WERI-Rb-1 (cell line): ENCODE measurements at regions not wholly inside any gene's neighbourhood (a gene's known extent, or its start where the extent isn't known, plus 50 kb on each side); places are given as distances from the start of the nearest gene placed in this dataset.

Experiments used
- DNase-seq: peaks from one replicate; pipeline ENCODE4 v3.0.0-alpha.2; 2020
- H3K27ac ChIP-seq: fragments of 250-450 bp; sonication (Bioruptor Pico); 2 replicates; pipeline ENCODE4 v1.5.1; 2020; ENCODE audit warnings: mild to moderate bottlenecking, moderate library complexity
- H3K27me3 ChIP-seq: fragments of 250-450 bp; sonication (Bioruptor Pico); 2 replicates; pipeline ENCODE4 v1.5.1; 2021; ENCODE audit warnings: mild to moderate bottlenecking, low read depth, moderate library complexity; ENCODE audit not compliant: insufficient read depth, severe bottlenecking
- H3K36me3 ChIP-seq: fragments of 250-450 bp; sonication (Bioruptor Pico); 2 replicates; pipeline ENCODE4 v1.5.1; 2020; ENCODE audit warnings: mild to moderate bottlenecking, moderate library complexity
- H3K4me3 ChIP-seq: 2 replicates; pipeline ENCODE4 v1.5.1; 2011; ENCODE audit warnings: low read depth, mild to moderate bottlenecking, control low read depth, low read length
- H3K9me3 ChIP-seq: fragments of 250-450 bp; sonication (Bioruptor Pico); 2 replicates; pipeline ENCODE4 v1.5.1; 2021; ENCODE audit warnings: mild to moderate bottlenecking, moderate library complexity; ENCODE audit not compliant: severe bottlenecking
- CTCF ChIP-seq: IDR thresholded peaks from 2 replicates; pipeline ENCODE4 v1.5.1; 2011; ENCODE audit warnings: low read depth, mild to moderate bottlenecking, control low read depth, inconsistent platforms, low read length

GRCh38 chr19:28322945-28323344, 890.0 kb downstream of the UQCRFS1 start:
- Histone ChIP-seq H3K36me3 (no peaks in the 10 kb centered on the region), H3K27ac (no peak overlapping the region), H3K9me3 (no peaks in the 10 kb centered on the region), H3K27me3 (no peaks in the 10 kb centered on the region), H3K4me3 (no peak overlapping the region)
- TF ChIP-seq CTCF: no peak
- no peak for DNase-seq

DNA sequence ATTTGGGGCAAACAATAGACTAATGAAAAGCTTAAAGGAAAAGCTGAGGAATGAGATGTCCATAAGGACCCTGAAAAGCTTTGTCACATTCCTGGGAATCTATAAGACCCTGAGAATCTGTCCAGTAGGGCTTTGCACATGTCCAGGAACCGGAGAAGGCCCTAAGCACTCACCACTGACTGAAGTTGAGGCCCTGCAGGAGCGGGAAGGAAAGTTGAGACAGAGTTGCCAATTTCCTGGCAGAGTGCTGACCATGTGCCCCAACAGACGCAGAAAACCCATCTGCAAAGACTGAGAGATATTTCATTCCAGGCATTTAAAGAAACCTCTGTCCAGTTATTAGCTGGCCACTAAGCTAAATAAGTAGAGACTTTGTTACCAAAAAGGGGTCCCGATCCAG, 890.5 kb downstream of the UQCRFS1 start:
- Histone ChIP-seq H3K4me3 (no peak overlapping the region), H3K27me3 (no peaks in the 10 kb centered on the region), H3K9me3 (no peaks in the 10 kb centered on the region), H3K27ac (no peak overlapping the region), H3K36me3 (no peaks in the 10 kb centered on the region)
- TF ChIP-seq CTCF: no peak
- DNase-seq: no peak

DNA sequence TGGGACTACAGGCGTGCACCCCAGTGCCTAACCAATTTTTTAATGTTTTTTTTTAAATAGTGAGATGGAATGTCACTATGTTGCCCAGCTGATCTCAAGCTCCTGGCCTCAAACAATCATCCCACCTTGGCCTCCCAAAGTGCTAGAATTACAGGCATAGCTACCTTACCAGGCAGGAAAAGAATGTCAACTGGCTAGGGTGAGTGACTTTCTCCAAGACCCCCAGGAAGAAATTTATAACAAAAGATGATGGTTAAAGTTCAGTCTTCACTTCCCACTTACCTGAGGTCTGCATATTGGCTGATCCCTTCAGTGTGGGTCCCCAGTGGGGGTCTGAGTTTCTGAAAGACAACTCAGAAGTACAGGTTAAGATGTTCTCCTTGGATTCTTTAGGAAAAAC, 893.0 kb downstream of the UQCRFS1 start:
- Histone ChIP-seq H3K27ac (no peak overlapping the region), H3K27me3 (no peaks in the 10 kb centered on the region), H3K4me3 (no peak overlapping the region), H3K9me3 (no peaks in the 10 kb centered on the region), H3K36me3 (no peaks in the 10 kb centered on the region)
- TF ChIP-seq CTCF: no peak
- no peak for DNase-seq

DNA sequence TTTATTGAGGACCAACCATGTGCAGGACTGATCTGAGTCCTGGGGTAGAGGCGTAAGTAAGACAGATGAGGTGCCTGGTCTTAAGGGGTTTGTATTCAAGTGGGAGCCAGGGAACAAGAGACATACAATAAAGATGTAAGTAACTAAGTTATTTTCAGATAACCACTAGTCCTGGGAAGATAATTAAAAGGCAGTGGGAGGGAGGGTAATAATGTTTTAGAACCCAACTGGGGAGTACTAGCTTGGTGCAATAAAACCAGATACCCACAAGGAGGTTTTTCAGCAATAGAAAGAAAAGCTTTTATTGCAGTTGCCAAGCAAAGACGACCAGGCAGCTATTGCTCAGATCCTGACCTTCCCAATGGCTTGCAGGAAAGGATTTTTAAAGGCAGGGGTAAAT, 893.7 kb downstream of the UQCRFS1 start:
- TF ChIP-seq CTCF: no peak
- no peak overlapping the region for H3K4me3 ChIP-seq

DNA sequence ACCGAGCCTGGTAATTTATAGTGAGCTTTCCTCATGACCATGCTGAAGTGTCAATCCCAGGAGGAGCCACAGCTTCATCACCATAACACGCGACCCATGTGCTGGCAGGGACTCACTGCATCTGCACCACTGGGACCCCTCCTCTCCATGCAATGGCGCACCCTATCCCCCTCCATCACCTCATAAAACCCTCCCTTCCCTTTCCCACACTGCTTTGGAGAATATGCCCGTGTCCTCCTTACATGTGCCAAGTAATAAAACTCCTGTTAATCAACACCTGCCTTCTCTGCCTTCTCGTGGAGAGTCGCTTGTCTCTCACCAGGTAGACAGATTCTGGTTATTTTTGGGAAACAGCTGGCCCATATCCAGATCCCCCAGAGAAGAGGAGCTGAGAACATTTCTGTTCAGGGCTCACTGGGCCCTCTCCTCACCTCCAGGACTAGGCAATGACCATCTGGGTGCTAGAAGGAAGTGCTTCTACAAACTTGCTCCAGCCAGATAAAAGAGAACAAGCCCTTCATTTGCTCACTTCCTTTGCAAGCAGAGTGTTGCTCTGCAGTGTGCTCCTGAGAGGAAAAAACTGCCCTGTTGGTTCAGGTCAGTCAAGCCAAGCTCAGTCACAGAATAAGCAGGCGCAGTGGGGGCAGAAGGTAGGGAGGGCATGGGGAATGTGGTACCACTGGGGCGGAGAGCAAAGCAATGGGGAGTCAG, 894.3 kb downstream of the UQCRFS1 start:
- no peak for TF ChIP-seq CTCF
- Histone ChIP-seq H3K27me3 (no peaks in the 10 kb centered on the region), H3K36me3 (no peaks in the 10 kb centered on the region), H3K4me3 (no peak overlapping the region), H3K27ac (no peak overlapping the region), H3K9me3 (no peaks in the 10 kb centered on the region)
- no peak for DNase-seq

More for the DNA sequence above, 893.7 kb downstream of the UQCRFS1 start:
- Histone ChIP-seq H3K9me3 (no peaks in the 10 kb centered on the region), H3K36me3 (no peaks in the 10 kb centered on the region), H3K27me3 (no peaks in the 10 kb centered on the region), H3K27ac (no peak overlapping the region)
- DNase-seq: no peak

DNA sequence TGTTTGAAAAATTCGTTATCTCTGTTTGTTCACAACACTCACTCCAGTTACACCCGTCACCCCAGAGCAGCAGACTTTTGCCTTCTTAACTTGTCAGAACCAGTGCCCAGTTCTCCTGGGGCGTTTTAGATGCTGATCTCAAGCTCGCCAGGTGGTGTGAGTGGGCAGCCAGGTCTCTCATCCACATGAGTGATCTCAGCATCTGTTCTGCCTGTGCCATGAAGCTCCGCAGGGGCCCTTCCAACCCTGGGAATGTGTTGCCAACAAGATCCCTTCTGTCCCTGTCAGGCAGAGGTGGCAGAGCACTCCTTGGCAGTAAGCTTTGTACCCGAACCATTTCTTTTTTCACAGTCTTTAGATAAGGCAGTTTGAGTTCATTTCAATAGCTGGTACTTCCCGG, 896.5 kb downstream of the UQCRFS1 start:
- H3K9me3 ChIP-seq: no peaks in the 10 kb centered on the region
- DNase-seq: no peak
- no peak overlapping the region for H3K27ac ChIP-seq
- H3K4me3 ChIP-seq: no peak overlapping the region
- H3K36me3 ChIP-seq: no peaks in the 10 kb centered on the region
- no peak for TF ChIP-seq CTCF
- no peaks in the 10 kb centered on the region for H3K27me3 ChIP-seq
